ENCODE measurements at regions not wholly inside any gene's neighbourhood (a gene's known extent, or its start where the extent isn't known, plus 50 kb on each side); places are given as distances from the start of the nearest gene placed in this dataset.

DNA sequence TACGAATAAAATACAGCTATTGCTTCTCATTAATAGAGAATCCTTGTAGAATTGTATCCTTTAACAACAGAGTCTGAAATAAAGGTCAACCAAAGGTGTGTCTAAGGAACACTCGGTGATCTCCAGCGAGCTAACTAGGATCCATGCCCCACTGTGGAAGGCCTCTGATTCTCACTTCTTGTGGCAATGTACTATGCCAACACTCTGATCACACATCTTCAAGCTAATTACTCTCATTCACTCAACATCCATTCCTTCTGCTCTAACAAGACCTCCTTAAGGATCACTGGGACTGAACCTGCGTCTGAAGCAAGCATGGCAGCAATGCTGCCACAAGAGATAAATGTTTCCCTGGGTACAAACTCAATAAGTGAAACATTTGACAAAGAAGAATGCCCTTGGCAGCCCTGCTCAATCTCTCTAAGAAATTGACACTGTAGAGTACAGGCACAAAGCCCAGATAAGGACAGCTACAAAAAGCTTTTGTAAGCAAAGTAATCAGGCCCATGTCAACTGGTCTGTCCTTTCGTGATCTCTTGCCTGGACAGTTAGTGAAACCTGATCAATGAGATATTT lies 74.6 kb upstream of the PARD3B start:
- no peak for DNase-seq (ENCODE audit: extremely low spot score)
- TF ChIP-seq, protein P1, sequence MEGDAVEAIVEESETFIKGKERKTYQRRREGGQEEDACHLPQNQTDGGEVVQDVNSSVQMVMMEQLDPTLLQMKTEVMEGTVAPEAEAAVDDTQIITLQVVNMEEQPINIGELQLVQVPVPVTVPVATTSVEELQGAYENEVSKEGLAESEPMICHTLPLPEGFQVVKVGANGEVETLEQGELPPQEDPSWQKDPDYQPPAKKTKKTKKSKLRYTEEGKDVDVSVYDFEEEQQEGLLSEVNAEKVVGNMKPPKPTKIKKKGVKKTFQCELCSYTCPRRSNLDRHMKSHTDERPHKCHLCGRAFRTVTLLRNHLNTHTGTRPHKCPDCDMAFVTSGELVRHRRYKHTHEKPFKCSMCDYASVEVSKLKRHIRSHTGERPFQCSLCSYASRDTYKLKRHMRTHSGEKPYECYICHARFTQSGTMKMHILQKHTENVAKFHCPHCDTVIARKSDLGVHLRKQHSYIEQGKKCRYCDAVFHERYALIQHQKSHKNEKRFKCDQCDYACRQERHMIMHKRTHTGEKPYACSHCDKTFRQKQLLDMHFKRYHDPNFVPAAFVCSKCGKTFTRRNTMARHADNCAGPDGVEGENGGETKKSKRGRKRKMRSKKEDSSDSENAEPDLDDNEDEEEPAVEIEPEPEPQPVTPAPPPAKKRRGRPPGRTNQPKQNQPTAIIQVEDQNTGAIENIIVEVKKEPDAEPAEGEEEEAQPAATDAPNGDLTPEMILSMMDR (IDR thresholded peaks at IDR 0.05; ENCODE audit: control extremely low read depth, extremely low read depth, low read depth, missing control alignments): no peak
- POLR2A ChIA-PET: no interaction called here
- CTCF ChIA-PET: no interaction called here

DNA sequence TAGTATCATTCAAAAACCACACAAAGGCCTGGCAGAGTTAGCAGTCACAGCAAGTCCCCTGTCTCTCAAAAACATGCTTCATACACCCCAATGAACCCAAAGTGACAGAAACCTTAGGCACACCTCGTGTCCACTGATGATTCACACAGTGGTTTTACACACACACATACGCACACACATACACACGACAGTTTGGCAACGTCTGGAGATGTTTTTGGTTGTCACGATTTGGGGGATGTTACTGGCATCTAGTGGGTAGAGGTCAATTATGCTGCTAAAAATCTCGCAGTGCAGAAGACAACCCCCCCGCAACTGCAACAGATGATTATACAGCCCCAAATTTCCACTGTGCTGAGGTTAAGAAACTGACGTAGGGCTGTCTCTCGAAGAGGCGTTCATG lies 72.9 kb upstream of the PARD3B start:
- no peak for DNase-seq (ENCODE audit: extremely low spot score)
- POLR2A ChIA-PET: interaction anchor here (0.8 kb wide), 1 partner anchor 846 kb away, joined by 3 read pairs; no protein-coding TSS in a partner anchor
- TF ChIP-seq, protein P1 (IDR thresholded peaks at IDR 0.05; ENCODE audit: control extremely low read depth, extremely low read depth, low read depth, missing control alignments): no peak
- CTCF ChIA-PET: no interaction called here

DNA sequence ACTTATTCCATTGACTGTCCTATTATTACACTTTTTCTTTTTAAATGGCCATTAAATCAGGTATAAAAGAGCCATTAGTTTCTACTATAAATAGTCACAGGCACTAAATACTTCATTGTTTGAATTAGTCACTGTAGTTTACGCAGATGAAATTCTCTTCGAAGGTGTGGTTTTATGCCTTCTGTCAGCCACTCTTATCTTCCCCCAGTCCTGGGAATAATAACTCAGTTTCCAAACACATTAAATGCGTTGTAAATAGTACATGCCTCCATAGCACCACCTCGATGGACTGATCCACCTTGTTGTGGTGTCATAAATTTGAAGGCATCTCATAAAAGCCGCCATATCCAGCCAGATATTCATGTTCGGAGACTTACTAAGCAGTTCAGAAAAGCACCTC lies 72.1 kb upstream of the PARD3B start:
- POLR2A ChIA-PET: no interaction called here
- CTCF ChIA-PET: no interaction called here
- no peak for DNase-seq (ENCODE audit: extremely low spot score)
- TF ChIP-seq, protein P1 (IDR thresholded peaks at IDR 0.05; ENCODE audit: control extremely low read depth, extremely low read depth, low read depth, missing control alignments): no peak

DNA sequence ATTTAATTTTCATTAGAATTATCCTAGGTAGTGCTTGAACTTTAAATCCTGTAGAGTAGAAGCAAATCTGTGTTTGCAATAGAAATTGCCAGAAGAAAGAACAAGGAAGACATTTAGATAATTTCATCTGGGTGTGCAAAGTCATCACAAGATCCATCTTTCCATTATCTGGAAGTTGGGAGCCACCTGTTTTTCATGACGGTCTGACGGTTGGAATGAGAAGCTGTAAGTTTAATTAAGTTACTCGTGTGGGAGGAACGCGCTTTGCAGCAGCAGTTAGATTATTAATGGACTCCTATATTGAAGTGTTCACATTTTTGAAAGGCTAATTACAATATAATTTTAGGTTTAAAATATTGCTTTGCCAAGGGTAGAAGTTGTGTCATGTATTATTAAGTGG lies 69.9 kb upstream of the PARD3B start:
- POLR2A ChIA-PET: no interaction called here
- DNase-seq (ENCODE audit: extremely low spot score): no peak
- CTCF ChIA-PET: interaction anchor here (1.9 kb wide), 1 partner anchor 87 kb away, joined by 4 read pairs; no protein-coding TSS in a partner anchor
- TF ChIP-seq, protein P1 (IDR thresholded peaks at IDR 0.05; ENCODE audit: control extremely low read depth, extremely low read depth, low read depth, missing control alignments): no peak

GRCh38 chr2:204477358-204477950 lies 67.8 kb upstream of the PARD3B start:
- ChIA-PET POLR2A (no interaction called here), CTCF (no interaction called here)
- TF ChIP-seq, protein P1 (IDR thresholded peaks at IDR 0.05; ENCODE audit: control extremely low read depth, extremely low read depth, low read depth, missing control alignments): no peak
- DNase-seq (ENCODE audit: extremely low spot score): no peak

DNA sequence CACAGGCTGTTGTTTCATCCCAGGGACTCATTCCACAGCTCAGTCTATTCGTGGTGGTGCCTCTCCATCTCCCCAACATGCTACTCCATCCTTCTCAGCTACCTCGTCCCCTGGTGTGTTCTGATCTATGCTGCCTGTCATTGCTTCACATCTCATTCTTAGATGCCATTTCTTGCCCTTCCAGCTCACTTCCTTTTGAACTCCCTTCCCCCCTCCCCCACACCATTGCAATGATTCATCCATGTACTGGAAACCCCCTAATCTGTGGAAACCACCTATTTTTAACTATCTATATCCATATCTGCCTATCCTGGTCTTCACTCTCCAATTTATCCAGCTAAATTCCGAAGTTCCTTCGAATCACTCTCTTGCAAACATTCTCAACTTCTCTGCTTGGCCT lies 65.7 kb upstream of the PARD3B start:
- TF ChIP-seq, protein P1 (IDR thresholded peaks at IDR 0.05; ENCODE audit: control extremely low read depth, extremely low read depth, low read depth, missing control alignments): no peak
- CTCF ChIA-PET: interaction anchor here (1.0 to 1.3 kb wide), 3 partner anchors 9 to 12 kb away, joined by 3 to 4 read pairs (median 3); no protein-coding TSS in a partner anchor
- POLR2A ChIA-PET: no interaction called here
- DNase-seq (ENCODE audit: extremely low spot score): no peak

Data from GM10248 (cell line).